GM21367 (cell line): ENCODE measurements at regions not wholly inside any gene's neighbourhood (a gene's known extent, or its start where the extent isn't known, plus 50 kb on each side); places are given as distances from the start of the nearest gene placed in this dataset.

Experiments used
- ATAC-seq: cut with Tn5 transposase; IDR thresholded peaks from one replicate; pipeline ENCODE4 v1.9.1; 2021; ENCODE audit not compliant: unreplicated experiment

DNA sequence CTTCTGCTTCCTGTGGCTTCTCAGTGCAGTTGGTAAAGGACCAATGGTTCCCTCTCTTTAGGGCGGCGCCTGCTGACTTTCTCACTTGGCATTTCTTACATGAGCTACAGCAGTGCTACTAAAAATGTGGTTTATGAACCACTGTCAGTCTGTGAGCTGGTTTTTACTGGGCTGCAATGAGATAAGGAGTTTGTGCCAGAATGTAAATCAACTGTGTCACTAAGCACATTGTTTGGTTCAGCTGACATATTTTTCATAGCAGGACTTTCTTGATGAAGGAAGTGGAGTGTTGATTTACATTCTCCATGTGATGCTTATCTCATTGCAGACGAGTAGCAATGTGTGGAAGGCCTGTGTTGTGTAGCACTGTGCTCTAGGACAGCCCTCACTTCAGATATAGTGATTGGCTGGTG lies 463.3 kb downstream of the SOX6 start:
- ATAC-seq: no peak

DNA sequence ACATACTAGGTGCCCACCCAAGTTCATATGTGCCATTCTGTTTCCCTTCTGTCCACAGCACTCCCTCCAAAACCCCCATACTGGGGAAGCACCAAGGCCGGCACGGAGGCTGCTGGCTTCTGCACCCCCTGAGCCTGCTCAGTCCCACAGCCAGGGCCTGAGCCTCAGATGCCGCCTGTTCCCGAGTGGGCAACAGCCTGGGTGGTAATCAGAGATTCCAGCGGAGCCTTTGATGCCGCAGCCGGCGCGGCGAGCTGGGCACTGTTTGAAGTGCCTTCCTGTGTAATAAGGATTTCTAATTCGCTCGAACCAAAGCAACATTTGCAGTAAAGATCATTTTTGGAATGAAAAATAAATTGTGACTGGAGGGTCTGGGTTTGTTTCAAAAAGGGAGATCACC lies 460.3 kb downstream of the SOX6 start:
- ATAC-seq: no peak

DNA sequence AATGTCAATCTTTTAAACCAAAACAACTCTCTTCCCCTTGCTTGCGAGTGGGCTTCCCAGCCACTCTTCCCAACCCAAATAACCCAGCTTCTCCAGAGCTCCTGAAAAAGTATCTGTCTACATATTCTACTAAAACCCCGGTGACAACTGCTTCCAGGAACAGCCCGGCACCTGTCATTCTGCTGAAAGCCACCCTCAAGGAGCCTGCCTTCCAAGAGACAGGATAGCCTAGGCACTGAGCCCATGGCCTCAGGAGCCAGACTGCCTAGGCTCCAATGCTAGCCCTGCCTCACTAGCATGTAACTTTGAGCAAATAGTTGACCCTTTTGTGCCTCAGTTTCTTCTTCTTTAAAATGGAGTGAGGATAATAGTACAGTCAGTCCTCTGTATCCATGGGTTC lies 459.8 kb downstream of the SOX6 start:
- ATAC-seq: no peak

DNA sequence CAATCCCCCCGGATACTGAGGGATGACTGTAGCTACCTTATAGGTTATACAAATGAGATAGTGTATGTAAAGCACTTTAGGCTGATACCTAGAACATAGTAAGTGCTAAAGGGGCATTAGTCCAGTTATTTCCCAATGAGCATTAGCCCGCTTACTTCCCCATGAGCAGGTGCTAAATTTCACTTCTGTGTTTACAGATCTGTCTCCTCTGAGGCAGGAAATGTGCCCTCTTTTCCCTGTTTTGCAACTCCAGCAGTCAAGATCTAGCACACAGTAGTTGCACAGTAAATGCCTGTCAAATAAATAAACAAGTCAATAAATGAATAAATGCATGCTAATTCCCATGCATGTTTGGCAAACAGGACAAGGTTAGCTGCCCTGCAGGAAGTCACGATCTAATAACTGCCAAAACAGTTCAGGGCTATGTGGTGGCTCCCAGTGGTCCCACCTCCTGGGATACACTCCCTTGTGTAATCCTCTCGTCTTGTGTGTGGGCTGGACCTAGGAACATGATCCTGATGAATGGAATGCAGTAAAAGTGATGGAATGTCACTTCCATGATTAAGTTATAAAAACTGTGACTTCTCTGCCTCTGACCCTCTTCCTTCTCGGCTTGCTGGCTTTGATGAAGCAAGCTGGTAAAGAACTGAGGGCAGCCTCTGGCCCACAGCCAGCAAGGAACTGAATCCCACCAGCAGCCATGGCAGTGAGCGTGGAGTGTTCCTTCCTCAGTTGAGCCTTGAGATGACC lies 459.0 kb downstream of the SOX6 start:
- no peak for ATAC-seq

DNA sequence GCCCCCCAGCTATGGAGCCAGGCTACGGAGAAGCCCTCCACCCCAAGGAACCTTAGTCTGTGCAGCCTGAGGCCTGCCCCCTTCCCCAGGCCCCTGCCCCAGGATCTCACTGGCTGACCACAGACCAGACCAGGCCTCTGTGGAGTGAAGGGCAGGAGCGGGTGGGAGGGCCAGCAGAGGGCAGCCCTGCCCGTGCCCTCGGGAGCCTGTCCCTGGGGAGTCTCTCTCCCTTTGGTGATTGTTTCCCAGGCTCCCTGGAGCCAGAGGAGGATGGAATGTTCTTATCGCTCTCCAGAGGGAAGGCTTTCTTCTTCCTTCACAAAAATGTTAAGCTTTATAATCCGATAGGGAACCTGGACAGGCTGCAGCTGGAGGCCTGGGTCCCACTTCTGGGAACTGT lies 455.3 kb downstream of the SOX6 start:
- no peak for ATAC-seq

DNA sequence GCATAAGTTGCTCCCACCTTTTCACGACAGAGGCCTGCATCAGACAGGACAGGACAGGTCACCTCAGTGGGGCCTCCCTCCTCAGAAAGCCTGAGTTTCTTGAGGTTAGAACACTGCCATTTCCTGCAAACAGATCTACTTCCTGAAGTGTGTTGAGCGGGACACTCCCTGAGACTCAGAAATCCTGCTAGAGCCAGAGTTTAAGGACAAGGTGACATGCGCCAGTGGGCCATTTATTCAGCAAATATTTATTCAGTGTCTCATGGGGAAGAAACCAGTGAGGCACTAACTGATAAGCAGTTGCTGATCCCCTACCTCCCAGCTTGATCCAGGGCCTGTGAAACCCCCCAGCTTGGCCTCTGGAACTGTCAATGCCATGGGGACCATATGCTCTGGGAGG lies 454.6 kb downstream of the SOX6 start:
- ATAC-seq: no peak

DNA sequence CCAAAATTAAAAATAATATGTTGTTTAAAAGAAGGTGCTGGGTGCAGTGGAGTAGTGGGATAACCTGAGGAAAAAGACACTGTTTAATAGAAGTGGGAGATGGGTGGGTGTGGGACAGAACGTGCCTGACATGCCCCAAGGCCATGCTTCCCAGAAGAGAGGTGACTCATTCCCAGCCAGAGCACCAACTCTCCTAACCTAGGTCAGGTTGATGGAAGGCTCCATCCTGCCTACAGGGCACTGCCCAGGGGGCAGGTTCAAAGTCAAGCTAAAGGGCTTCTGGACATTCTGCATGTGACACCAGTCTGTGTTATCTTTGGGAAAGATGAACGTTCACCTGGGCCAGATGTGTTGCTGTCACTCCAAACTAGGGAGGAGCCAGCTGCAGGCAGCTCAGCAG lies 453.1 kb downstream of the SOX6 start:
- ATAC-seq: no peak

DNA sequence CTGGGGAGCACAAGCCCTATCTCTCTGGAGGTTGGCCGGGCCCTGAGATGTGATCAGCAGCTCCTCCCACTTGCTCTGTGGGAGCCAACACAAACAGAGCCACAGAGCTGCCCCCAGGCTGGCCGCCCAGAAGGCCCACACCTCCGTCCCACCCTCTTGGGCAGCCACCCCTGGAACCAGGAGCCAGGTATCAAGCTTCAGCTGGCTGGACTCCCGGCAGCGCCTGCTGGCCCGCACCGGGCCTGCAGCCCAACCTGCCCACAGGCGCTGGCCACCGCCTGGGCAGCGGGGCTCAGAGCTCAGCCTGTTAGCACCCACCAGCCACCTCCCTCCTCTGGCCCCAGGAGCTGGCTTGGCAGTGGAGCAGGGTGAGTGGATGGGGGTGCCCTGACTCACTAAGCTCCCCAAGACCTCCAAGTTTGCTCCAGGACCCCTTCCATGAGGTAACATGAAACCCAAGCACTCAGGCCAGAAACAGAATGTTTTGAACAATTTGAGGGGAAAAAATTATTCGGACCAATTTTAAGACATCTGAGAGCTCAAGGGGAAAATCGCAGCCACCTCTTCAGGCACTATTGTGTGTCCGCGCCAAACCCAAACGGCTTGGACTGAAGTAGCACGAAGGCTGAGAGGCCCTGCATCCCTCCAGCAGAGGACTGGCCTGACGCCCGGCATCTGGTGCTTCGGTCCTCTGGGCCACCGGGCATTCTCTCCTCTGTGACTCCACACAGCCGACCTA lies 450.8 kb downstream of the SOX6 start:
- no peak for ATAC-seq

DNA sequence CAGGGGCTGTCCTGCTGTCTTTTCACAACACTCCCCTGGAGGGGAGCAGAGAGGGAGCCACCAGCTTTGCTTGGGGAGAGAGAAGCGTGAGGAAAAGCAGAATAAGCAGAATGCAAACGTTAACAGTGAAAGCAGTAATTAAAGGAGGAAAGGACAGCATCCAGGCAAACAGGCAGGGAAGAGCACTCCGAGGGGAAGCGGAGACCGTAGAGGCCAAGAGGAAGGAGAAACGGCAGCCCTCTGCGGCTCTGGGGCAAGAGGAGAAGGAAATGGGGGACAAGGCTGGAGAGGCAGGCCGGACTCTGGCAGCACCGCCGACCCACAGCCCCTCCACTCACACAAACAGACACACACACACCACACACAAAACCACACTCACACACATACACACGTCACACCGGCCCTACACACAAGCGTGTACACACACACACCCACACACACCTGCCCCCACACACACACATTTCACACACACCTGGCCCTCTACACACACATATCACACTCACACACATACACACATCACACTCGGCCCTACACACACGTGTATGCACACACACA lies 449.8 kb downstream of the SOX6 start:
- ATAC-seq: no peak

DNA sequence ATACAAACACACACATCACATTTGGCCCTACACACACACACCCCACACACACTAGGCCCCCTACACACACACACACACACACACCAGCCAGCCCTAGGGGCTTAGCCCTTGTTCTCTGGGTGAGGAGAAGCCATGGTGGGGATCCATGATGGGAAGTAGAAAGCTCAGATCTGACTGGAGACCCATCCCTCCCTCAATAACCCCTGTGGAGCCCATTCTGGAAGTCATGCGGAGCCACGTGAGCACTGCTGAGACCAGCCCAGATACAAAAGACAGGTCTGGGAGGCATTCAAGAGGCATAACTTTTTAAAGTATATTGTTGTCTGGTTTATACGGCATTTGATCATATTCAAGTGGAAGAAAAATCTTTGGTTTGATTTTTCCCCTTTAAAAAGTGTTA lies 448.5 kb downstream of the SOX6 start:
- ATAC-seq: no peak

DNA sequence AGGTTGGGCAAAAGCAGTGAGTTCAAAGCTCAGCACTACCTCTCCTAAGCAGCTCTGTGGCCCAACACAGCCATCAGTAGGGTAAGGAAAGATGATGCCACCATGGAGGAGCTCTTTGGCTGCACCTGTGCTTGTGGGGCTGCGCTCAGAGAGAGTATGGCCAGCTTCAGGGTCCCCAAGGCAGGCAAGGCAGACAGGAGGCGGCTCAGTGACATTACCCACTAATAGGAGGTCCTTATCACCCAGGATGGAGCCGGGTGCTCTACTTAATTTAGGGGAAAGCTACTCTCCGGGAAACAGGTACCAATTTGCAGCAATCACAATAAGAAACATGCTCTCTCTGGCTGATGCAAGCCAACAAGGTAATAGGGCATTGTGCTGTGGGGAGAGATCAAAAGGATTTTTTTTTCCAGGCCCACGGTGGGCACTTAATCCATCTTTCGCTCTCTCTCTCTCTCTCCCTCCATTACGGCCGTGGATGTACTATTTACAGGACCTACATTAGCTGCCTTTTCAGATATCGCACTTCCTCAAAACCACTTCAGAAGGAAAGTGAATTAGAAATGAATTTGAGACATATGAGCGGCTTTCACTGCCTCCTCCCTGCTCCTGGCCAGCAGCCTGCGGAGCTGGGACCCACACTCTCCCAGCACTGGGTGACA lies 446.3 kb downstream of the SOX6 start:
- ATAC-seq: no peak

DNA sequence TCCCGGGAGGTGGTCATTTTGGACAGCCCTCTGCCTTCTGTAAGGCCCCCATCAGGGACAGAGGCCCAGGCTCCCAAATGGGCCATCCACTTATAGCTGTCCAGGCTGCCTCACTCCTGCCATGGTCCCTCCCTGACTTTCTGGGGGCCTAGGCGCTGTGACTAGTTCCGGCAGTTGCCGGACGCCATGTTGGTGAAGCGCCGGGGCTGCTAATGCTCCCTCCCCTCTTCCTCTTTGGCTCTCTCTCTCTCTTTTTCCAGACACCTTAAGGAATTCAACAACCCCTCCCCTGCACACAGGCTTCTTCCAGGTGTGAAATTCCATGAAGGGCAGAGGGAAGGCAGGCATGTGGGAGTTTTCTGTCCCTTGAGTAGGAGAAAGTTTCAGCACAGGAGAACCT lies 445.6 kb downstream of the SOX6 start:
- no peak for ATAC-seq

DNA sequence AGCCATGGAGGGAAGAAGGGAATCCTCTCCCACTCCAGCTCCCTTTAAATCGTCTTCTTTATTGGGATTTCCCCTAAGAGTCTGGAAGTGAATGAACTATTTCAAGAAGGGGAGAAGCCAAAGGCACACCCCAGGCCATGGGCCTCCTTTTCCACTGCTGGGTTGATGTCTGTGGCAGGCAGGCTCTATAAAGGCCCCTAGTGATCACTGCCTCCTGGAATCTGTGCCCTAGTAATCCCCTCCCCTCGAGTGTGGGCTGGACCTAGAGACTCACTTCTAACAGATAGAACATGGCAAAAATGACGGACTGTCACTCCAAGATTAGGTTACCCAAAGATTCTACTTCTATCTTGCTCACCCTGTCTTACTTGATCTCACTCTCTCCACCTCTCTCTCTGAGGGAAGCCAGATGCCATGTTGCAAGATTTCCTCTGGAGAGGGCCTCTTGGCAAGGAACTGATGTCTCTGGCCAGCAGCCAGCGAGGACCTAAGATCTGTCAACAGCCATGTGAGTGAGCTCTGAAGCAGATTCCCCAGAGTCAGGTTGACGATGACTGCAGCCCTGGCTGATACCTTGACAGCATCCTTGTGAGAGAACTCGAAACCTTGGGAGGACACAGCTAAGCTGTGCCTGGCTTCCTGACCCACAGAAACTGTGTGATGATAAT lies 444.8 kb downstream of the SOX6 start:
- no peak for ATAC-seq

DNA sequence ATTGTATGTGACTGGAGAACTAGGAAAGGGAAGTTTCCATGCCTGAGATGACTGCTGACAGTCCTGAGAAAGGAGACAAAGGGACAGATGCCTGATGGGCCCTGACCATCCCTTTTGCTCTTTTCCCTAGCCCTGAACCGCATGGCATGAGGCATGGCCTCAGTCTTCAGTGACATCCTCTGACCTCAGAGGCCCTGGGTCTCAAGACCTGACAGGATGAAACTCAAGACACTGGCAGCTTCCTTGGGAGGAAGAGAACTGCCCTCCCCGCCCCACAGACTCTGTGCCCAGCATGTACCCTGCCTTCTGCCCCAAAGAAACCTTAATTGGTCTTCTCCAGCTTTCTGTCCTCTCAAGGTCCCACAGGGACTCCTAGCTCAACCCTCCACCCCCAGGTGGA lies 444.1 kb downstream of the SOX6 start:
- no peak for ATAC-seq

DNA sequence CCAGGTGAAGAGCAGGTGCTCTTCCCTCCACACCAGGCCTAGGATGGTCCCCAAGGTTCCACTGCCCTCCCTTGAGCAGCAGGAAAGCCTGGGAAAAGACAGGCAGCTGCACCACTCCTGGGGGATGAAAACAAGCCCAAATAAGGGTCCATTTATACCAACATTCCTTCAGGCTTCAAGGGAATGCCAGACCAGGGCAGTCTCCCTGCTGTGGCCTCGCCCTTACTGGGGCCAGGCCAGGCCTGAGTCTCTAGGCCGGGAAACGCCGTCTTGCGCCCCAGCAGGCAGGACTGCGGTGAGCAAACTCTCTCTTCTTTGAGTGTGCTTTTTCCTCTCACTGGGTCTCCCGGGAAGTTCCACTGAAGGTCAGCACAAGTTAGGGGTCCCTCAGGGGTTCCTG lies 443.5 kb downstream of the SOX6 start:
- no peak for ATAC-seq

DNA sequence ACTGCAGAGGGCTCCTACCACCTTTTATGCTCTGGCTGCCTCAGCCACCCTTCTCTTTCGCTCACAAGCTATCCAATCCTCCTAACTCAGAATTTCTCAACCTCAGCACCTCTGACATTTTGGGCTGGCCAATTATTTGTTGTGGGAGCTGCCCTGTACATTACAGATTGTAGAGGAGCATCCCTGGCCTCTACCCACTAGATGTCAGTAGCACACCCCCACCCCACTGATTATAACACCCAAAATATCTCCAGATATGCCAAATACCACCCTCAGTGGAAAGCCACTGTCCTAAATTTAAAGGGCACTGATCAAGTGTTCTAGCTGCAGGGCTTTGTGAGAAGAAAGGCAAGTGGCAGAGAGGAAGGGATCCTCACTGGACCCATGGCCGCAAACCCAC lies 443.1 kb downstream of the SOX6 start:
- ATAC-seq: no peak
